HL-60 (cell line): ENCODE measurements at regions not wholly inside any gene's neighbourhood (a gene's known extent, or its start where the extent isn't known, plus 50 kb on each side); places are given as distances from the start of the nearest gene placed in this dataset.

ENCODE experiments used
- DNase-seq, 2 experiments: peaks; one replicate each; pipeline ENCODE4 v3.0.0-alpha.2; 2010 to 2020; ENCODE audit warnings: low read depth in 1 of 2, low spot score in 1 of 2
- H3K27ac ChIP-seq: fragments of 250-450 bp; sonication (Bioruptor Pico); replicated peaks from 2 replicates; pipeline ENCODE4 v1.5.1; 2020; ENCODE audit warnings: mild to moderate bottlenecking, moderate library complexity
- H3K27me3 ChIP-seq: fragments of 250-450 bp; sonication (Bioruptor Pico); 2 replicates; pipeline ENCODE4 v1.5.1; 2021; ENCODE audit warnings: mild to moderate bottlenecking, moderate library complexity; ENCODE audit not compliant: insufficient read depth, poor library complexity, severe bottlenecking
- H3K4me3 ChIP-seq: replicated peaks from 2 replicates; pipeline ENCODE4 v1.5.1; 2011; ENCODE audit warnings: mild to moderate bottlenecking, control low read depth, low read length; ENCODE audit not compliant: insufficient read depth
- CTCF ChIP-seq: IDR thresholded peaks from one replicate; pipeline ENCODE4 v1.5.1; 2011; ENCODE audit warnings: low read length, control low read depth, inconsistent platforms; ENCODE audit not compliant: insufficient read depth
- GABPA ChIP-seq: IDR thresholded peaks from 2 replicates; pipeline ENCODE4 v1.6.1; 2012; ENCODE audit warnings: low read depth
- POLR2AphosphoS5 ChIP-seq: IDR thresholded peaks from 2 replicates; pipeline ENCODE4 v1.6.1; 2012; ENCODE audit warnings: low read depth
- REST ChIP-seq: IDR thresholded peaks from 2 replicates; pipeline ENCODE4 v1.6.1; 2012; ENCODE audit warnings: low read depth; ENCODE audit not compliant: insufficient replicate concordance
- SPI1 ChIP-seq: IDR thresholded peaks from 2 replicates; pipeline ENCODE4 v1.6.1; 2012; ENCODE audit warnings: low read depth, mild to moderate bottlenecking, borderline replicate concordance

DNA sequence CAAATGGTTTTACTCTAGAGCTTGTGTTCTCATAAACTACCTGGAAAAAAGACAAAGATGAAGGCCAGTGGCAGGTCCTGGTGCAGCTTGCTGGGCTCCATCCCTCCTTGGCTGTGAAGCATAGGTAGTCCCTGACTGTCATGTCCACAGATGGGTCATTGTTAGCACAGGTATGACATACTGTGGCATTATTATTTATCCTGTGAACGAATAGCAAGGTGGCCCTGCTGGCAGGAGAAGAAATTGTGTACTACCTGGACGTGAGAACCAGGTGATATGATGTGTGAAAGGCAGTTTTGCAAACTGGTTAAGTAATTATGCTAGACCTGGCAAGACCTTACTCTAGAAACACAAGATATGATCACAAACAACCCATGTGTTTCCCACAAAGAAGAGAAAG is 63.9 kb downstream of the CCDC71L start:
- no peak for TF ChIP-seq SPI1
- no peak for TF ChIP-seq POLR2AphosphoS5
- TF ChIP-seq CTCF, result no peak
- TF ChIP-seq REST, result no peak
- TF ChIP-seq GABPA, result no peak
- no peaks in the 10 kb centered on the region for H3K27me3 ChIP-seq
- H3K27ac ChIP-seq, result no peak overlapping the region
- no peak for DNase-seq
- H3K4me3 ChIP-seq, result no peak overlapping the region

GRCh38 chr7:106595922-106596321 is 65.0 kb downstream of the CCDC71L start:
- no peak overlapping the region for H3K4me3 ChIP-seq
- no peak for TF ChIP-seq CTCF
- TF ChIP-seq SPI1, result no peak
- no peak for TF ChIP-seq GABPA
- no peak for TF ChIP-seq REST
- TF ChIP-seq POLR2AphosphoS5, result no peak
- no peak overlapping the region for H3K27ac ChIP-seq
- DNase-seq, result no peak
- H3K27me3 ChIP-seq, result no peaks in the 10 kb centered on the region

DNA sequence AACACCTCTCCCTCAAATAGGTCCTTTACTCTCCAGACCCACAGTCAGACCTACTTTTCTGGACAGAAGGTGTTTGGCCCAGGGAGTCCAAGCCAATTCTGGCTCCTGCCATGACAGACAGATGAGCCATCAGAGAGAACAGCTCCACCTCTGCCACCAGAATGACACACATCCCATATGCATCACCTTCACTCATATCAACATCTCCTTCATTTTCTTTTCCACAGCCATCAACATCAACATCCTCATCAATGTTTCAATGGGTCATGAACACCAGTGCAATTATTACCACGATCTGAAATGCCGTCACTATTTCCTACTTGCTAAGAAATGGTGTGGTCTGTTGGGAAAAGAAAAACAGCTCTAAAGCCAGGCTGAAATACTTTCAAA is 67.9 kb downstream of the CCDC71L start:
- no peak for DNase-seq
- H3K4me3 ChIP-seq, result no peak overlapping the region
- no peaks in the 10 kb centered on the region for H3K27me3 ChIP-seq
- H3K27ac ChIP-seq, result no peak overlapping the region
- TF ChIP-seq SPI1 (no peak), GABPA (no peak), REST (no peak), CTCF (no peak), POLR2AphosphoS5 (no peak)
